Hepatocyte (in vitro differentiated cells): ENCODE measurements at regions not wholly inside any gene's neighbourhood (a gene's known extent, or its start where the extent isn't known, plus 50 kb on each side); places are given as distances from the start of the nearest gene placed in this dataset.

Experiments used
- DNase-seq: peaks from one replicate; pipeline ENCODE4 v3.0.0-alpha.2; 2016; ENCODE audit warnings: low spot score
- H2AFZ ChIP-seq: fragments of 200-600 bp; sonication (generic); 2 replicates; pipeline ENCODE4 v1.6.0; 2016; ENCODE audit warnings: antibody characterized with exemption, mild to moderate bottlenecking
- H3K27ac ChIP-seq: fragments of 200-600 bp; sonication (generic); 2 replicates; pipeline ENCODE4 v1.5.1; 2016; ENCODE audit warnings: mild to moderate bottlenecking
- H3K27me3 ChIP-seq: fragments of 200-600 bp; sonication (generic); 2 replicates; pipeline ENCODE4 v1.6.1; 2016
- H3K36me3 ChIP-seq: fragments of 200-600 bp; sonication (generic); replicated peaks from 2 replicates; pipeline ENCODE4 v1.5.1; 2016; ENCODE audit warnings: low read depth; ENCODE audit not compliant: insufficient read depth
- H3K4me1 ChIP-seq: fragments of 200-600 bp; sonication (generic); 2 replicates; pipeline ENCODE4 v1.5.1; 2016; ENCODE audit warnings: mild to moderate bottlenecking, moderate library complexity; ENCODE audit not compliant: insufficient read depth
- H3K4me2 ChIP-seq: fragments of 200-600 bp; sonication (generic); 2 replicates; pipeline ENCODE4 v1.6.0; 2016
- H3K4me3 ChIP-seq: fragments of 200-600 bp; sonication (generic); 2 replicates; pipeline ENCODE4 v1.5.1; 2016; ENCODE audit warnings: mild to moderate bottlenecking
- H3K79me2 ChIP-seq: fragments of 200-600 bp; sonication (generic); 2 replicates; pipeline ENCODE4 v1.6.0; 2017; ENCODE audit warnings: mild to moderate bottlenecking
- H3K9me2 ChIP-seq: fragments of 200-600 bp; sonication (generic); replicated peaks from 2 replicates; pipeline ENCODE4 v1.6.0; 2017; ENCODE audit warnings: mild to moderate bottlenecking; ENCODE audit not compliant: insufficient read depth
- H3K9me3 ChIP-seq: fragments of 200-600 bp; sonication (generic); 2 replicates; pipeline ENCODE4 v1.5.1; 2016; ENCODE audit warnings: low read depth, mild to moderate bottlenecking
- H4K20me1 ChIP-seq: fragments of 200-600 bp; sonication (generic); 2 replicates; pipeline ENCODE4 v1.6.0; 2016; ENCODE audit warnings: mild to moderate bottlenecking; ENCODE audit not compliant: insufficient read depth, poor library complexity, severe bottlenecking
- CTCF ChIP-seq: fragments of 200-600 bp; sonication (generic); IDR thresholded peaks from 2 replicates; pipeline ENCODE4 v1.5.1; 2016; ENCODE audit warnings: antibody characterized with exemption, mild to moderate bottlenecking; ENCODE audit not compliant: poor library complexity
- EZH2 ChIP-seq: fragments of 200-600 bp; sonication (generic); IDR thresholded peaks from 2 replicates; pipeline ENCODE4 v1.6.1; 2016; ENCODE audit warnings: antibody characterized with exemption, mild to moderate bottlenecking, borderline replicate concordance
- EZH2phosphoT487 ChIP-seq: fragments of 200-600 bp; sonication (generic); IDR thresholded peaks from one replicate; pipeline ENCODE4 v1.6.1; 2018; ENCODE audit warnings: antibody characterized with exemption, mild to moderate bottlenecking, low read depth, moderate library complexity; ENCODE audit not compliant: unreplicated experiment, severe bottlenecking
- WGBS: methylation state at CpG from one replicate; pipeline ENCODE4 v1.1.6; 2016; ENCODE audit warnings: low lambda C conversion rate; ENCODE audit errors: missing lambda C conversion rate; 5-methylcytosine and 5-hydroxymethylcytosine counted together

- no peaks in the 10 kb centered on the region for H4K20me1 ChIP-seq
- H3K27me3 ChIP-seq = no peaks in the 10 kb centered on the region
- no peak for DNase-seq
- no peak overlapping the region for H3K4me3 ChIP-seq
- H3K9me3 ChIP-seq = peaks cover 3% of the 10 kb centered on the region
- H2AFZ ChIP-seq = no peak overlapping the region
- H3K79me2 ChIP-seq = no peaks in the 10 kb centered on the region
- H3K4me1 ChIP-seq = no peaks in the 10 kb centered on the region
- H3K27ac ChIP-seq = no peak overlapping the region
- no peaks in the 10 kb centered on the region for H3K9me2 ChIP-seq
- WGBS = 95% methylated on average over 7 of the region's 7 CpGs
- no peak for TF ChIP-seq CTCF
- TF ChIP-seq EZH2 = no peak
- TF ChIP-seq EZH2phosphoT487 = no peak
- no peaks in the 10 kb centered on the region for H3K36me3 ChIP-seq
- H3K4me2 ChIP-seq = no peak overlapping the region
Measured at GRCh38 chr9:129513856-129514496, 106.9 kb downstream of the C9orf50 start.

GRCh38 chr9:129513282-129513681 is 107.6 kb downstream of the C9orf50 start:
- Histone ChIP-seq H3K4me3 (no peak overlapping the region), H3K79me2 (no peaks in the 10 kb centered on the region), H4K20me1 (no peaks in the 10 kb centered on the region), H3K4me2 (no peak overlapping the region), H3K4me1 (no peaks in the 10 kb centered on the region), H2AFZ (no peak overlapping the region), H3K27ac (no peak overlapping the region), H3K9me2 (no peaks in the 10 kb centered on the region), H3K9me3 (peaks cover 3% of the 10 kb centered on the region), H3K27me3 (no peaks in the 10 kb centered on the region), H3K36me3 (no peaks in the 10 kb centered on the region)
- WGBS = 92% methylated on average over 3 of the region's 3 CpGs
- TF ChIP-seq EZH2phosphoT487 = no peak
- no peak for DNase-seq

DNA sequence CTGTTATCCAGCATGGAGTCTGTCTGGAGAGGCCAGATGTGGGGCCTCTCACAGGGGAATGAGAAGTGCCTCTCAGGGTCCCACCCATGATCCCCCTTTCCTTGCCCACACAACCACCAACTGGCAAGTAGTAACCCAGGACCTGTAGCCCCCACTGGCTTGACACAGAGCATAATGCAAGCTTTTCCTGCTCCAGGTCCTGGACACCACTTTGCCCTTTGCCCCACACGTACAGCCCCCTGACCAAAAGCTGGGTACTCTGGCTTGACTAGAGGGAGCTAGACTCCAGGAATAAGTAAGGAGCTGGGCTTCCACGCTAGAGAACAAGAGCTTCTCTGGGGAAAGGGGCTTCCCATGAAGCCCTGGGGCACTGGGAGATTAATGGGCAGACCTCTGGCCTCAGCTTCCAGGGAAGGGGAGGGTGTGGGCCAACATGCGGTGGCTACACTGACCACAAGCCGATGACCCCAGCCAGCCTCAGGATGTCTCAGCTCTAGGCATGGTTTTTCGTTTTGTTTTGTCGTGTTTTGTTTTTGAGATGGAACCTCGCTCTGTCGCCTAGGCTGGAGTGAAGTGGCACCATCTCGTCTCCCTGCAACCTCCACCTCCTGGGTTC is 109.5 kb downstream of the C9orf50 start:
- peaks cover 3% of the 10 kb centered on the region for H3K9me3 ChIP-seq
- WGBS = 83% methylated on average over 9 of the region's 9 CpGs
- no peaks in the 10 kb centered on the region for H3K27me3 ChIP-seq
- H4K20me1 ChIP-seq = no peaks in the 10 kb centered on the region
- H3K4me3 ChIP-seq = no peak overlapping the region
- no peaks in the 10 kb centered on the region for H3K4me1 ChIP-seq
- no peaks in the 10 kb centered on the region for H3K36me3 ChIP-seq
- no peak overlapping the region for H3K27ac ChIP-seq
- no peak for DNase-seq
- H3K9me2 ChIP-seq = no peaks in the 10 kb centered on the region
- H3K4me2 ChIP-seq = no peak overlapping the region
- no peak overlapping the region for H2AFZ ChIP-seq
- no peak for TF ChIP-seq EZH2
- no peak for TF ChIP-seq EZH2phosphoT487
- no peak for TF ChIP-seq CTCF
- no peaks in the 10 kb centered on the region for H3K79me2 ChIP-seq

GRCh38 chr9:129509533-129509928 is 111.4 kb downstream of the C9orf50 start:
- H3K4me2 ChIP-seq = no peak overlapping the region
- TF ChIP-seq EZH2phosphoT487 (no peak), CTCF (no peak), EZH2 (no peak)
- H3K4me3 ChIP-seq = no peak overlapping the region
- peaks cover 3% of the 10 kb centered on the region for H3K9me3 ChIP-seq
- H3K27me3 ChIP-seq = no peaks in the 10 kb centered on the region
- H3K27ac ChIP-seq = no peak overlapping the region
- WGBS = 61% methylated on average over 4 of the region's 4 CpGs
- H3K36me3 ChIP-seq = no peaks in the 10 kb centered on the region
- H3K4me1 ChIP-seq = no peaks in the 10 kb centered on the region
- H3K9me2 ChIP-seq = no peaks in the 10 kb centered on the region
- no peak for DNase-seq
- H4K20me1 ChIP-seq = no peaks in the 10 kb centered on the region
- no peaks in the 10 kb centered on the region for H3K79me2 ChIP-seq
- H2AFZ ChIP-seq = no peak overlapping the region
